Astrocyte (in vitro differentiated cells and primary cell): ENCODE measurements at regions not wholly inside any gene's neighbourhood (a gene's known extent, or its start where the extent isn't known, plus 50 kb on each side); places are given as distances from the start of the nearest gene placed in this dataset.

ENCODE experiments used
- EZH2 ChIP-seq: IDR thresholded peaks from 2 replicates; pipeline ENCODE4 v1.6.1; 2012; ENCODE audit warnings: mild to moderate bottlenecking, low read length, inconsistent platforms; ENCODE audit not compliant: insufficient read depth
- TF ChIP-seq, protein P1 (sequence below): IDR thresholded peaks from 2 replicates; pipeline ENCODE4 v1.5.1; 2011; ENCODE audit warnings: low read depth, mild to moderate bottlenecking, inconsistent platforms, low read length, moderate library complexity; ENCODE audit not compliant: insufficient read depth

GRCh38 chr4:22986881-22987280, 294.1 kb downstream of the GBA3 start:
- TF ChIP-seq EZH2, result no peak
- TF ChIP-seq, protein P1, sequence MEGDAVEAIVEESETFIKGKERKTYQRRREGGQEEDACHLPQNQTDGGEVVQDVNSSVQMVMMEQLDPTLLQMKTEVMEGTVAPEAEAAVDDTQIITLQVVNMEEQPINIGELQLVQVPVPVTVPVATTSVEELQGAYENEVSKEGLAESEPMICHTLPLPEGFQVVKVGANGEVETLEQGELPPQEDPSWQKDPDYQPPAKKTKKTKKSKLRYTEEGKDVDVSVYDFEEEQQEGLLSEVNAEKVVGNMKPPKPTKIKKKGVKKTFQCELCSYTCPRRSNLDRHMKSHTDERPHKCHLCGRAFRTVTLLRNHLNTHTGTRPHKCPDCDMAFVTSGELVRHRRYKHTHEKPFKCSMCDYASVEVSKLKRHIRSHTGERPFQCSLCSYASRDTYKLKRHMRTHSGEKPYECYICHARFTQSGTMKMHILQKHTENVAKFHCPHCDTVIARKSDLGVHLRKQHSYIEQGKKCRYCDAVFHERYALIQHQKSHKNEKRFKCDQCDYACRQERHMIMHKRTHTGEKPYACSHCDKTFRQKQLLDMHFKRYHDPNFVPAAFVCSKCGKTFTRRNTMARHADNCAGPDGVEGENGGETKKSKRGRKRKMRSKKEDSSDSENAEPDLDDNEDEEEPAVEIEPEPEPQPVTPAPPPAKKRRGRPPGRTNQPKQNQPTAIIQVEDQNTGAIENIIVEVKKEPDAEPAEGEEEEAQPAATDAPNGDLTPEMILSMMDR, result no peak
